AG04449 (cell line): ENCODE measurements at regions not wholly inside any gene's neighbourhood (a gene's known extent, or its start where the extent isn't known, plus 50 kb on each side); places are given as distances from the start of the nearest gene placed in this dataset.
"Not testable (repeated sequence)": the region's sequence is repeated elsewhere in the genome, so short reads cannot be mapped to it uniquely, and the experiment has no call there.

Source experiments
- CTCF ChIA-PET: fragments of 350-600 bp; formaldehyde crosslinking; extraction: SDS; loops from one replicate; lab custom pipeline; 2021; ENCODE audit warnings: antibody characterized with exemption; lab: Yijun Ruan, JAX
- POLR2A ChIA-PET: fragments of 400-600, 350-600 bp; formaldehyde crosslinking; extraction: SDS; loops from one replicate; lab custom pipeline; 2020; ENCODE audit warnings: antibody characterized with exemption, inconsistent platforms; lab: Yijun Ruan, JAX
- DNase-seq: peaks from one replicate; pipeline ENCODE4 v3.0.0-alpha.2; 2010; ENCODE audit warnings: low read depth, low spot score
- H3K4me3 ChIP-seq: 2 replicates; pipeline ENCODE4 v1.5.1; 2011; ENCODE audit warnings: low read depth, mild to moderate bottlenecking, control low read depth, low read length
- CTCF ChIP-seq: IDR thresholded peaks from one replicate; pipeline ENCODE4 v1.5.1; 2011; ENCODE audit warnings: mild to moderate bottlenecking, moderate library complexity, low read length, control low read depth, inconsistent platforms; ENCODE audit not compliant: insufficient read depth; ENCODE audit errors: missing control alignments

DNA sequence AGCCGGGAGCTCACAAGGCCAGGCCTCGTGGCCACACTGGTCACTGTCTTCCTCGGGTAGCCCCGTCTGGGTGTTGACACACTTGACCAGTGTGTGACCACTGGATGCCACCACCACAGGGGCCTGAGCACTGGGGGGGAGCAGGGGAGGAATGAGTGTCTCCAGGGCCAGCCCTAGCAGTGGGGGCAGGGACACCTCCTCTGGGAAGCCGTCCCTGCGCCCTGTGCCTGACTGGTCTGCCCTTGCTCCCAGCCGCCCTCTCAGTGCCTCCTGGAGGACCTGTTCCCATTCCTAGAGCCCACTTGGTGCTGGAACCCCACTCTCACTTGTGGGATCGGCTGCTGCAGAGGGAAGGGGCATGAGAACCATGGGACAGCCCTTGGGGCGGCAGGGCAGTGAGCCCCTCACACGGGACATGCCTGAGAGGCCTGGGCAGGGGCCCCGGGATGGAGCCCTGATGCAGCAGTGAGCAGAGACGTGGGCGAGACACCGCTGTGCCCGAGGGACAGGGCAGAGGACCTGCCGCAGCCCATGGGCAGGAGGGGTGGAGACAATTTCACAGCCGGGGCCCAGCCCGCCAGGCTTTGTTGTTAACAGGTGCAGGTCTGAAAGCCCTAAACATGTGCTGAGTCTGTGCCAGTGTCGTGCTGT lies 121.7 kb upstream of the AKAP13 start:
- H3K4me3 ChIP-seq, DNase-seq, CTCF ChIA-PET, POLR2A ChIA-PET: not testable (repeated sequence)

- H3K4me3 ChIP-seq, POLR2A ChIA-PET, CTCF ChIA-PET, DNase-seq: not testable (repeated sequence)
Measured at GRCh38 chr15:85260526-85260925, 119.9 kb upstream of the AKAP13 start.

DNA sequence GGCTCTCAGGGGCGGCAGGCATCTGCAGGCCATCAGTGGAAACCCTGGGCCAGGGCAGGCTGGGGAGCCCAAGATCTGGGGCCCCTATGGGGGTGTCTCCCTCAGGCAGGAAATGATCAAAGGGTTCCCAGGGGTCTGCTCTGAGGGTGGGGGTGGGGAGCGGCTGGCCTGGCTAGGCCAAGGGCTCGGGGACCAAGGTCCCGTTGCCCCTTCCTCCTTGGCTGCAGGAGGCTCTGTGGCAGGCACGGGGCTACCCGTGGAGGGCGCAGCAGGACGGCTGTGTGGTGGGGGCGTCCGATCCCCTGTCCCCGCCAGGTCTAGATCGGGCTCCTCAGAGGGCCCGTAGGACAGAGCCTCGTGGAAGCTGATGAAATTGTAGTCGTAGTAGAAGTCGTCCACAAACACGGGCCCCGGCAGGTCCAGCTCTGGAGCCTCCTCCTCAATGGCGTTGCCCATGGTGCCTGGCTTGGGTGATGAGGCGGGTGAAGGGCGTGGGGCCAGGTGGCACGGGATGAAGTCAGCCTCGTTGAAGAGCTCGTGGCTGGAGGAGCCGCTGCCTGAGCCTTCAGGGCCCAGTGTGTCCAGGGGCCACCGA lies 117.8 kb upstream of the AKAP13 start:
- DNase-seq, CTCF ChIA-PET, H3K4me3 ChIP-seq, POLR2A ChIA-PET: not testable (repeated sequence)

DNA sequence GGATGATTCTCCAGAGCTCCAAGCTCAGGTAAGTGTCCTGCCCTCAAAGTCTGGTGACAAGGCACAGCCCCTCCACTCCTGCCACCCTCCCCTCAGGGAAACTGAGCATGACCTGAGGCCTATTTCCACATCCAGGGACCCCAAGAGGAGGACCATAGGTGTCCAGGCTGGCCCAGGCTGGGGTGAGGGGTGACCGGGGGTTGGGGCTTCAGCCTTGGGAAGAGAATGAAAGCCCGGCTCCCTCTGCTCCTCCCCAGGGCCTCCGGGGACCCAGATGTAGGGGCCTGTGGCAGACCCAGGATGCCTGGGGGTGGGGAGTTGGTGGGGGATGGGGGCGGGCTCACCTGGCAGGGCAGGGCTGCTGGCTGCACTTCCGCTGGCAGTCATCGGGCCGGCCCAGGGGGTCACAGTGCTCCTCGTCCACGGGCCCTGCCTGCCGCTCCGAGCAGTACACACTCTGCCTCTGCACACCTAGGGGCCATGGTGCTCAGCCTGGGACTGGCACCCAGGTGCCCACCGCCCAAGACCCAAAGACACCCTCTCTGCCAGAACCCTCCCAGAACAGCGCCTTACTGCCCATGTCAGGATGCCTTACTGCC lies 116.5 kb upstream of the AKAP13 start:
- CTCF ChIA-PET, H3K4me3 ChIP-seq, DNase-seq, POLR2A ChIA-PET: not testable (repeated sequence)

- DNase-seq, POLR2A ChIA-PET, CTCF ChIA-PET, H3K4me3 ChIP-seq: not testable (repeated sequence)
Measured at GRCh38 chr15:85264614-85265190, 115.7 kb upstream of the AKAP13 start.

DNA sequence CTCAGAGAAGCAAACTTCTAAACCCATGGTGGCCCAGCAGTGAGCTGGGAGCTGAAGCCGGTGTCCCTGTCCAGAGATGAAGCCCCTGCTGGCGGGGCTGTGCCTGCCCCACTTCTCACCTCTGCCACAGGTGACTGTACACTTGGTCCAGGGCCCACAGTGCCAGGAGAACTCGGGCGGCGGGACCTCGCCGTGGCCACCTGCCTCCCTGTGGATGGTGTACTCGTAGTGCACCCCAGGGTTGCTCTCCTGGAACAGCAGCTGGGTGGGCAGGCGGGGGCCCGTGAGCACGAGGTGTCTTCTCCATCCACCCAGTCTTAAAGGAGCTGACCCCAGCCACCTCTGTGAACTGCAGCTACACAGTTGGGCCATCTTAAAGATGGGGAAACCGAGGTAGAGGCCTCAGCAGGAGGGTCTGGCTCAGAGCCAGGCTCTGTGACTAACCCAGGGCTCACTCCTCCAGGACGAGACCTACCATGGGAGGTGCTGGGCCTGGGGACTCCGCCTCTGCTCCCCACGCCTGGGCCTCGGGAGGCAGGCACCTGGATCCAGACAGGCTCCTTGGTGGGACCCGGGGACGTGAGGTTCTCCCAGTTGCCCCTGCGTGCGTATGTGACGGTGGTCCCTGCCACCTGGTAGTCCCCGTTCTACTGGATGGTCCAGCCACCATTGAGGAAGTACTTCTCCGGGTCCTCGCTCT lies 113.1 kb upstream of the AKAP13 start:
- H3K4me3 ChIP-seq, DNase-seq, POLR2A ChIA-PET, CTCF ChIA-PET: not testable (repeated sequence)

- no peak for DNase-seq
- ChIA-PET POLR2A (no interaction called here), CTCF (interaction anchor here (3.2 kb wide), 1 partner anchor 22 kb away, joined by 12 read pairs; no protein-coding TSS in a partner anchor)
- H3K4me3 ChIP-seq: no peak overlapping the region
- no peak for TF ChIP-seq CTCF
Measured at GRCh38 chr15:85274315-85275050, 105.9 kb upstream of the AKAP13 start.

DNA sequence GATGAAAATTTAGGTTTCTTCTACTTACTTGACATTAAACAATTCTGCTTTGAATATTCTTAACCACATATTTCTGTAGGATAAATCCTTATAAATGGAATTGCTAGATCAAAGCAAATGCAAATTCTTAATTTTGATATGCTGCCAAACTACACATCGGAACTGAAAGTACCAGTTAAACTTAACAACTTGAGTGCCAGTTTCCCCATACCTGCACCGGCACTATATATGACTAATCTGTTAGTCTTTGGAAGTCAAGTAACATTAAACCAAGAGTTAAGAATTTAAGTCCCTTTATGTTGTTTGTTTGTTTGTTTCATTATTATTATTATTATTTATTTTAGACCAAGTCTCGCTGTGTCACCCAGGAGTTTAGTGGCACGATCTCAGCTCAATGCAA lies 103.9 kb upstream of the AKAP13 start:
- CTCF ChIA-PET: no interaction called here
- DNase-seq: no peak
- TF ChIP-seq CTCF: no peak
- H3K4me3 ChIP-seq: no peak overlapping the region
- POLR2A ChIA-PET: no interaction called here

DNA sequence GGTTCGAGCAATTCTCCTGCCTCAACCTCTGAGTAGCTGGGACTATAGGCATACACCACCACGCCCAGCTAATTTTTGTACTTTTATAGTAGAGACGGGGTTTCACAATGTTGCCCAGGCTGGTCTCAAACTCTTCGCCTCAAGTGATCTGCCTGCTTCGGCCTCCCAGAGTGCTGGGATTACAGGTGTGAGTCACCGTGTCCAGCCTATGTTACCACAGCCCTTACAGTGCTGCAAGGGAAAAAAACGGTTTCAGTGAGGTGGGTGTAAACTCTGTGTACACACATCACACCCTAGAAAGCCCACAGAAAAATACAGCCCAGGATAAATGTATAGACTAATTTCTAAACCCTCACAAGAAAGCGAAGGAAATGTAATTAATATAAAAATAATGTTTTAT lies 103.5 kb upstream of the AKAP13 start:
- DNase-seq: no peak
- TF ChIP-seq CTCF: no peak
- ChIA-PET POLR2A (no interaction called here), CTCF (interaction anchor here (2.6 kb wide), 1 partner anchor 14 kb away, joined by 13 read pairs; no protein-coding TSS in a partner anchor)
- no peak overlapping the region for H3K4me3 ChIP-seq
